A673 (cell line): ENCODE measurements at regions not wholly inside any gene's neighbourhood (a gene's known extent, or its start where the extent isn't known, plus 50 kb on each side); places are given as distances from the start of the nearest gene placed in this dataset.

Source experiments
- CTCF ChIP-seq: fragments of 300-800, 200-600 bp; sonication (generic); conservative IDR thresholded peaks from 2 replicates; pipeline ENCODE4 v1.5.1; 2017; ENCODE audit warnings: low read depth, mild to moderate bottlenecking, antibody characterized with exemption, low read length, moderate library complexity, mixed read lengths
- EZH2 ChIP-seq: fragments of 200-600 bp; sonication (generic); IDR thresholded peaks from 2 replicates; pipeline ENCODE4 v1.6.1; 2017; ENCODE audit warnings: borderline replicate concordance, low read depth, mild to moderate bottlenecking, mixed read lengths, antibody characterized with exemption, low read length; ENCODE audit not compliant: poor library complexity, severe bottlenecking

GRCh38 chr11:109668973-109669634, 247.1 kb downstream of the C11orf87 start:
- TF ChIP-seq CTCF (no peak), EZH2 (no peak)
